HG03378 (cell line): ENCODE measurements at regions not wholly inside any gene's neighbourhood (a gene's known extent, or its start where the extent isn't known, plus 50 kb on each side); places are given as distances from the start of the nearest gene placed in this dataset.
"Not testable (repeated sequence)": the region's sequence is repeated elsewhere in the genome, so short reads cannot be mapped to it uniquely, and the experiment has no call there.

Experiments
- ATAC-seq: cut with Tn5 transposase; IDR thresholded peaks from one replicate; pipeline ENCODE4 v1.9.1; 2021; ENCODE audit warnings: mild to moderate bottlenecking, moderate library complexity; ENCODE audit not compliant: unreplicated experiment

DNA sequence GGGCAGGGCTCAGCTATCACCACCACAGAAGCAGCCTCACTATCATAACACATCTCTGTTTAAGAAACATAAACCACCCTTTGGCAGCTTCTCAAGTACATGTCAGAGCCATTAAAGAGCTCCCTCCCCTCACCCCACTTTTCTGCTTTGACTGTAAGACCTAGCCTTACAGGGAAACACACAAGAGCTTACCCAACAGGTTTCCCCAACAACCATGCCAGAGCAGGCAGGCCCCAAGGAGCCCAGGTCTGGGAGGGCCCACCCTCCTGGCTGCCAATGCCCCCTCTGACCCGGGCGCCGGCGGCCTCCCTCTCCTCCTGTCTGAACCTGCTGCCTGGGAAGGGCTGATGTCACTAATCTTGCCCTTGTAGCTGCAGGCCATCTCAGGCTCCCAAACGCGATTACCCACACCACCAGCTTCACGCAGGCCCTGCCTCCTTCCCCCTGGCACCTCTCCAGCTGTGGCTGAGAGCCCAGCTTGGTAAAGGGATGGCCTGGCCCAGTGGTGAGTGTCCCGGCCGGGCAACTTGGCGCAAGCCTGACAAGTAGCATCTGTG, 402.0 kb downstream of the MAFB start:
- no peak for ATAC-seq

DNA sequence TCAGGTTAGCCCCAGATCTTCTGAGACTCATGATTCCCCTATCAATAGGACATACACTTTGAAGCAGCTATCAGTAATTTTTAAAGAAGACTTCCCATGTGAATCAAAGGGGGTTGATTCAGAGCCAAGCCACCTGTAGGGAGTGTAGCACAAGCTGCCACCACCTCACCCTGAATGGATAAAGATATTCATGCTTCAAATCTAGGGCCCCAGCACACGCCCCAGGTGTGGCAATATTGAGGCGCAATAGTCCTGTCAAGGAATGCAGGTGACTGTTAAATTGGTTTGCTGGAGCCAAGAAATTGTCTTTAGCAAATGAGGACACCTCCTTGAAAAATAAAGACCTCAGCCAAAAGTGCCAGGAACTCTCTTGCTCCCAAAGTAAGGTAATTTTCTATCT, 404.4 kb downstream of the MAFB start:
- no peak for ATAC-seq

DNA sequence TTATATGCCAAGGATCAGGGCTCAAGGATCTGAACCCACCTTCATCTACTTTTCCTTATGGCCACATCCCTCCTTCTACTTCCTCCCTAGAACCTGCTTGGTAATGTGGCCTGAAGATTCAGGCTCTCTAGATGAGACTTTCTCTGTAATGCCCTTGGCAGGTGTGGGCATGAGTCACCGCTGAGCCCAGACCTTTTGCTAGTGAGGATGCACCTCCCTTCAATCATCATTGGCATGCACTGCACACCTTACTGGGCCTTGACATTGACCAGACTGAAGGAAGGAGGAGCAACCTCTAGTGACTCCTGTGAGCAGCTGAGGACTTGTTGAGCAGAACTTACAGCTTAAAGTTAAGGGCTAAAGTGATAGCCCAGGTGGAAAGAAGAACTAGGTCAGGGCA, 405.3 kb downstream of the MAFB start:
- no peak for ATAC-seq

GRCh38 chr20:40282941-40283340, 406.1 kb downstream of the MAFB start:
- ATAC-seq, result no peak

DNA sequence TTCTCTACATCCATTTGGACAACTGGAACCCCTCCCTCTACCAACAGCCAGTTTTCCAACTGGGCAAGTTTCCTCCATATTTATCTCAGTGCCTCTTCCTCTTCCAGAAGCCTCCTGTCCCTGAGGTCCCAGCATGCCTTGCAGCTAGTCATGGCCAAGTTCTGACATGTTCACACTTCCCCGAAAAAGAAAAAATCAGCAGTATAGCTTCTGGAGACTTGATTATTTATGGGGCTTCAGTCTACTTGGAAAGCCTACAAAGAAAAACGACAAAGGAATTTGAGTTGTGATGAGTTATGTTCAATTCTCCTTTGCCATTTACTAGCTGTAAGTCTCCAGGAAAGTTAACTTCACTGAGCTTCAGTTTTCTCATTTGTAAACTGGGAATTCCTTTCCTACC, 406.5 kb downstream of the MAFB start:
- ATAC-seq, result no peak

DNA sequence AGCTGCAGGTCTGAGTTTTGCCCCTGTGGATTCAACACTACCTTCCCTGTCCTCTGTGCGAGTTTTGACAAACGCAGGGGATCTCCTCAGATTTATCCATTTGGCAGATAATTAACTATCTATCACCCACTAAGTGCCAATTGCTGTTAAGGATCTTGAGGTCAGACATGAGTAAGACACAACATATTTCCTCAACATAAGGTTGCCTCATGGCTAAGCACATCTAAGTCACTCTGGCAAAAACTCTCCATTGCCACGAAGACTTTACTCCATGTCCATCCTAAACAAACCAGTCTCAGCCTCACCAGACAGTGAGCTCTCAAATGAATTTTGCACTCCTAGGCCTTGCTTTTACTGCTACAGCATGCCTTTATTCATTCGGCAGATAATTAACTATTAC, 408.4 kb downstream of the MAFB start:
- ATAC-seq, result no peak

DNA sequence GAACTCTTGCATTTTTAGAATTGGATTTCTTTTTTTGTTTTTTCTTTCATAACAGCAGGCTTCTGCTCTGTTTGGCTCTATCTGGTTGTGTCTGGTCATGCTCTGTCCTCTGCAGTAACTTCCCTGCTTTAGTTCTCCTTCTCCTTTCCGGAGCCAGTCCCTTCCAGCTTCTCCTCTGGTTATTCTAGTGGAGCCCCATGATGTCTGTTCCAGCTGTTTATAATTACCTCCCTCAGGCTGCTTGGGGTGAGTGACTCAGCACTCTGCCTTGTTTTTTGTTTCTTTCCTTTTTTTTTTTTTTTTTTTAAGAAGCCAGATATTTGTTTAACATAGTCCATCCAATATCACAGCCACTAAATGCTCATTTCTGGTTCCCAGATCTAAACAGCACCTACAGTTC, 409.6 kb downstream of the MAFB start:
- ATAC-seq, result no peak

DNA sequence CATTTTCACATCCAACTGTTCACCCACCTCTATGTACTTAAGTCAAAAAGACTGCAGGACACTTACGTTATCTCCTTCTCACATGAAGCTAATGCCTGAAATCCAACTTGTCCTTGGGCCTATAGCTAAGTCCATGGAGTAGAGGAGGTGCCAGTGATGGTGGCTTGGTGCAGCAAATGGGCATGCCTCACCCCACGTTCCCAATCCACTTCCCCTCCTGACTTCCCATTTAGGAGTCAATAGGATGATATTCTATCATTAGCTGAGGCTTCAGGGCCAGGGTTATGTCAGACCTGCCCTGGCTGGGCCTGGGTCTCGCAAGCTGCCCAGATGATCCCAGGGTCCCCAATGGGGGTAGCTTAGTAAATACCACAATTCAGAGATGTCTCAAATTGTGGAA, 410.4 kb downstream of the MAFB start:
- no peak for ATAC-seq

DNA sequence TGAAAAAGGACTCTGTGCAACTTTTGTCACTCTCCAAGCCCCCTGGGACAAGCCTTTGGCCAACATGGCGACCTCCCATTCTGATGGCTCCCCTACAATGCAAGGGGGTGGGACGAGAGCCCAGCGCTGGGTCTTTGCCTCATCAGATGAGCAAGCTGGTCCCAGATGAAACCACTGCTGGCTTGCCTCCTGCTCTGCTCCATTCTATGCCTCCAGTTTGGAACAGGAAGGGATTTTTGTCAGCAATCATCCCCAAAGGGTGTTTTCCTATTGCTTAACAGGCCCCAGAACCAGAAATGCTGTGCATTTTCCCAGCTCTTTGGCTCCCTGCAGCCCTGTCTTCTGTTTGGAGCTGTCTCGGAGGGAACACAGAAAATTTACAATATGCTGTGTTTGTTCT, 412.7 kb downstream of the MAFB start:
- ATAC-seq, result no peak

DNA sequence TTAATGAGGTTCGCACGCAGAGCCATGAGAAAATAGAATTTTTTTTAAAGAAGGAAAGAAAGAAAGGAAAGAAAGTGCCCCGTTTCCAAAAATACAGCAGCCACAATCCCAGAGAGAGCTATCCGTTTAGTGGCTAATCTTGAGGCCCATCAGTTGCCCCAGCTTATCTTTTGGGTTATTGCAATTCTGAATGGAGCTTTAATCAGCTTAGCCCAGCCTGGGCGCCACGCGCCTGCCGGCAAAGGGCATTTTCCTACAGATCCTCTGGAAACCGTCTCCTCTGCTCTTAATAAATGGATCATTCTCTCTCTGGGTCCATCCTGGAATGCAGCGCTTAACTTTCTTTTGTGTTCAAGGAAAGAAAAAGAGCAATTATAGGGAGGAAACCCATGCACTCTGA, 413.3 kb downstream of the MAFB start:
- no peak for ATAC-seq

DNA sequence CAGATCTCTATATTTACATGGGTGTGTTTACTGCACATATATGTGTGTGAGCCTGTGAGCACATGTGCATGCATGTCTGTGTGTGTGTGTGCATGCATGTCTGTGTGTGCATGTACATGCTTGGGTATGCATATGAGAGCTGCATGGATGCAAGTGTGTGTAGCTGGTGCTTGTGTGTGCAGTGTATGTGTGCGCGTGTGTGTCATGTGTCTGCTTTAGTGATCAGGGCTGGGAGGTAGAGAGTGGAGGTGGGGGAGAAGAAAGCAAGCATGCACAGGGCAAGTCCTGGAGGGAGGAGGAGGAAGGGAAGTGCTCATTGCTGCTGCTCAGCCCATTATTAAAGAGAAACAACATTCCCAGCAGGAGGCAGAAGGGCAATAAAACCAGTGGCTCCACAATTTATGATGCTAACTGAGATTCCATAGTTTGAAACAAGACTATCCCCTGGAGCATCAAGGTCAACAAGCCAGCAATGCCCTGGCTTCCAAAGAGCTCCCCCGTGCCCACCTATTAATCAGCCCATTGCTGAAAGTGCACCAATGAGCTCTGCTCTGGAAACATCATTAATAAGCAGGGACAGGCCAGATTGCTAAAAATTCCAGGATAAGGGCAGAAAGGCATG, 414.0 kb downstream of the MAFB start:
- no peak for ATAC-seq

GRCh38 chr20:40269274-40269673, 419.8 kb downstream of the MAFB start:
- not testable (repeated sequence) for ATAC-seq

- no peak for ATAC-seq
These were observed 420.5 kb downstream of the MAFB start for GRCh38 chr20:40268321-40269075.

GRCh38 chr20:40265825-40266533, 423.1 kb downstream of the MAFB start:
- ATAC-seq, result no peak

GRCh38 chr20:40262219-40262618, 426.8 kb downstream of the MAFB start:
- ATAC-seq, result no peak

GRCh38 chr20:40258931-40259330, 430.1 kb downstream of the MAFB start:
- no peak for ATAC-seq

- ATAC-seq, result no peak
These were observed 431.3 kb downstream of the MAFB start for GRCh38 chr20:40257763-40258162.

GRCh38 chr20:40255365-40255764, 433.7 kb downstream of the MAFB start:
- ATAC-seq, result no peak

- ATAC-seq, result no peak
These were observed 434.8 kb downstream of the MAFB start for GRCh38 chr20:40254023-40254772.

GRCh38 chr20:40251284-40251932, 437.6 kb downstream of the MAFB start:
- no peak for ATAC-seq

GRCh38 chr20:40249805-40250204, 439.2 kb downstream of the MAFB start:
- no peak for ATAC-seq
